AG08396 (cell line): ENCODE measurements at regions not wholly inside any gene's neighbourhood (a gene's known extent, or its start where the extent isn't known, plus 50 kb on each side); places are given as distances from the start of the nearest gene placed in this dataset.
"Not testable (repeated sequence)": the region's sequence is repeated elsewhere in the genome, so short reads cannot be mapped to it uniquely, and the experiment has no call there.

Experiments used
- DNase-seq: peaks from one replicate; pipeline ENCODE4 v3.0.0; 2012; ENCODE audit warnings: low spot score, mixed read lengths

DNA sequence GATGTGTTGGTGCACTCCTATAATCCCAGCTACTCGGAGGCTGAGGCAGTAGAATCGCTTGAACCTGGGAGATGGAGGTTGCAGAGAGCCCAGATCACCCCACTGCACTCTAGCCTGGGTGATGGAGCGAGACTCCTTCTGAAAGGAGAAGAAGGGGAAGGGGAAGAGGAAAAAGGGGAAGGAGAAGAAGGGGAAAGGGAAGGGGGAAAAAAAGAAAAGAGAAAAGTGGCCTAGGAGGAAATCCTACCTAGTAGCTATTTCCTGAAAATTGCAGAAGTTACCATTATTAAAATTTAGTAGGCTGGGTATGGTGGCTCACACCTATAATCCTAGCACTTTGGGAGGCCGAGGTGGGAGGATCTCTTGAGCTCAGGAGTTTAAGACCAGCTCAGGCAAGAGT, 67.4 kb downstream of the ARRDC3 start:
- no peak for DNase-seq

GRCh38 chr5:91313757-91314673, 69.1 kb downstream of the ARRDC3 start:
- DNase-seq = peak; percentile 74

- no peak for DNase-seq
Observed at GRCh38 chr5:91312698-91313097, 70.4 kb downstream of the ARRDC3 start.

DNA sequence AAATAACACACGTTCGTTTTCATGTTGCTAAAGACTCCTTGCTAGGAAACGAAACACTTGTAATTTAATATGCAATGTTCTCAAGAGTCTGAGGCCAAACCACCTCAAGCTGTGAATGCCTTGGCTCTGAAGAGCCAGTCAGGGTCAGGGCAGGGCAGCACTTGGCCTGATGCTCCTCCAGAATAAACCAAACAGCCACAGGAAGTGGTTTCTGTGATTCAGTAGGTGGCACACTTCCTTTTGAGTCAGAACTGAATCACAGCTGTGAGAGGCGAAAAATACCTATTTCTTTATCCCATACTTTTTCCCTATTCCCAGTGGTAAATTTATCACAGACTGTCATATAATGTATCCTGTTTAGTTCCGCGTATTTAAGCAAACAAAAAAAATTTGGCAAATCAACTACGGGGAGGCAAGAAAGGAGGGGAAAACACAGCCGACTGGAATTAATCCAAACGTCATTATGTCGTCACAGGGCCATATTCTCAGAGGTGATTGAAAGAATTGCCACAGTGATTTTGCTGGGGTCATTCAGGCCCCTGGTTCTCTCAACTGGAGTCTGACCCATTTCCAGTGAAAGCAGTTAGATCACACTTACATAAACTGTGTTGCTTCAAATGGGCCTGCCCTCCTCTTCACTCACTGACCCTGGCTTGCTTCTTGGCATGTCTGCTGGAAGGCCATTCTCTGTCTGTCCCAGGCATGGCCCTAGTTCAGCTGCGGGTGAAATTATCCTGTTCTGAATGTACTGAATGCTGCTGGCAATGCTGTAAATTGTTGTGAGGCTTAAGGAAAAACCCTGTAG, 71.2 kb downstream of the ARRDC3 start:
- peak; percentile 87 for DNase-seq

DNA sequence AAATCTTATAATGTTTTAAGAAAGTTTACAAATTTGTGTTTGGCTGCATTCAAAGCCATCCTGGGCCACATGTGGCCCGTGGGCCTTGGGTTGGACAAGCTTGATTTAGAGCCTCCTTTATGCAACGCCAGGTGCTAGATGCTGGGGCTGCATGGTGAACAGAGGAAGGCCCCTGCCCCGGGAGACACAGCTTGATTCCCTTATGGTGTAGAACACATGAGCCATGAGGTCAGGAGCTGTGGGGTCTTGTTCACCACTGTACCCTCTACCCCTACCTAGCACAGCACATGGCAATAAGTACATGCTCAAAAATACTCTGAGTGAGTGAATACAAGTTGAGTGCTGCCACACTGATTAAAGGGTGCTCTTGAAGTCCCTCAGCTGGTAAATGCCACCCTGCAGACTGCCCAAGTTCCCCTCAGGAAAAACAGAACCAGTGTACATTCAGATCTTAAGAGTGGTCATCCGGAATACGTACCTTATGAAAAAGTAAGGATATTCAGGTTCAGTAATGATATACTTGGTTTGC, 71.9 kb downstream of the ARRDC3 start:
- DNase-seq = no peak

DNA sequence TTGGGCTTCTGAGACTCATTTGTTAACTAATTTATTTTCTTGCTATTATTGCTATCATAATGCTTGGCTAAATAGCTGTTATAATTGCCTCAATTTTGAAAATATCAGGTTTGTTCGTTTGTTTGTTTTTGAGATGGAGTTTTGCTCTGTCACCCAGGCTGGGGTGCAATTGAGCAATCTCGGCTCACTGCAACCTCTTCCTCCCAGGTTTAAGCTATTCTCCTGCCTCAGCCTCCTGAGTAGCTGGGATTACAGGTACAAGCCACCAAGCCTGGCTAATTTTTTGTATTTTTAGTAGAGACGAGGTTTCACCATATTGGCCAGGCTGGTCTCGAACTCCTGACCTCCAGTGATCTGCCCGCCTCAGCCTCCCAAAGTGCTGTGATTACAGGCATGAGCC, 75.0 kb downstream of the ARRDC3 start:
- not testable (repeated sequence) for DNase-seq

DNA sequence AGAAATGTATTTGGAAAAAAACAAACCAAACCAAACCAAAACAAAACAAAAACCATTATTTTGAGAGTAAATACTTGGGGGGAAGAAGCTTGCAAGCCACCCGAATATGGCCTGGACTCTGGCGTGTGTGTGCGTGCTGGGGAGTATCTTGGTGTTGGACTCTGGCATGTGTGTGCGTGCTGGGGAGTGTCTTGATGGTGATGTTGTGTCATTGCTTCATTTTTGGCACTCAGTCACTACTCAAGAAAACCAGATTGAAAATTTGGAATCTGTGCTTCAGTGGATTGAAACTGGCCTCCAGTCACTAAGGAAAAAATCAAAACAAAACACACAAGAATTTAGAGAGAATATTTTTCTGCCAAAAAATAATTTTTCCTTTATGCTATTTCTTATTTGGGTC, 76.1 kb downstream of the ARRDC3 start:
- DNase-seq = peak; percentile 74

DNA sequence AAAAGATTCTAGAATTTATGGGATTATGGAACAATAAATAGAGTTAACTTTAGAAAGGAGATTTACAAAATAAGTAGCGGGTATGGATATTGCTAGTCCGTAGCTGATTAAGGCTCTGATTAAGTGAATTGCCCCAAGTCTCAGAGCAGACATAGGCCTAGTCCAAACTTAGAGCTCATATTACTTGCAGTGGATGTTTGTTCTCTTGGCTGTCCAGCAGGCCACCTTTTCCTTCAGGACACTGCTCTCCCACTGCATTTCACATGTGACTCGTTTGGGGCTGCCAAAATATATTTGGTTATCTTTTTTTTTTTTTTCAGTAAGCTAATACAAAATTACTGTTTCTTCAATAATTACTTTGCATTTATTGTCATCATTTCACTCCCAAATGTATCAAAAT, 76.6 kb downstream of the ARRDC3 start:
- no peak for DNase-seq

GRCh38 chr5:91305640-91306039, 77.5 kb downstream of the ARRDC3 start:
- DNase-seq = no peak

DNA sequence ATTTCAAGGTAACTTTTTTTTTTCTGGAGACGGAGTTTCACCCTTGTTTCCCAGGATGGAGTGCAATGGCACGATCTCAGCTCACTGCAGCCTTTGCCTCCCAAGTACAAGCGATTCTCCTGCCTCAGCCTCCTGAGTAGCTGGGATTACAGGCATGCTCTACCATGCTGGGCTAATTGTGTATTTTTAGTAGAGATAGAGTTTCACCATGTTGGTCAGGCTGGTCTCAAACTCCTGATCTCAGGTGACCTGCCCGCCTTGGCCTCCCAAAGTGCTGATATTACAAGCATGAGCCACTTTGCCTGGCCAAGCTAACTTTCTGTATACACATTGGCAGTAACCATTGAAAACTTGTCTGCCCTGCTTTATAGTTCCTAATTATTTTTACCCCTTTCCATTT, 79.1 kb downstream of the ARRDC3 start:
- not testable (repeated sequence) for DNase-seq

- DNase-seq = no peak
Observed at GRCh38 chr5:91302958-91303357, 80.2 kb downstream of the ARRDC3 start.

DNA sequence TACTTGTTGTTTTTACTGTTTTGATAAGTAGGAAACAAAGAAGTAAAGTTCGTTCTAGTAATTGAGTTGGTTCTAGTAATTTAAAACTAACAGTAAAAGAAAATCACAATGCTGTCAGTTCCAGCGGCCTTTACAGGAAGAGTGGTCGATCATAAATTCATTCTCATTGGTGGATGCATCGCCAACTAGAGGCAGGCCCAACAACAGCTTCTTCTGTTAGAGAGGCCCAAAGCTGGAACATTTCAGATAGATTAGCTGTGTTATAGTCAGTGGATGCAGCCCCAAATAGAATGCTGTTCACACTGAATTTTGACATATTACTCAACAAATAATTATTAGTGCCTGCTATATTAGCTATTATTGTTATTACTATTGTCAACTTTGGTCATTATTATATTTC, 80.8 kb downstream of the ARRDC3 start:
- DNase-seq = no peak

GRCh38 chr5:91301106-91301846, 81.8 kb downstream of the ARRDC3 start:
- DNase-seq = no peak

DNA sequence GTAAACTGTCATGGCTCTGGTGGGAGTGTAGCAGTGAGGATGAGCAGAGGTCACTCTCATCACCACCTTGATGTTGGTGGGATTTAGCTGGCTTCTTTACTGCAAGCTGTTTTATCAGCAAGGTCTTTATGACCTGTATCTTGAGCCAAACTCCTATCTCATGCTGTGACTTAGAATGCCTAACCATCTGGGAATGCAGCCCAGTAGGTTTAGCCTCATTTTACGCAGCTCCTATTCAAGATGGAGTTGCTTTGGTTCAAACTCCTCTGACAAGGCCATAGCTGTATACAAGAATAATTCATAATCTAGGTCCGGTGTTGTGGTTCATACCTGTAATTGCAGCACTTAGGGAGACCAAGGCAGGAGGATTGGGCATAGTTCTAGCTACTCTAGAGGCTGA, 85.1 kb downstream of the ARRDC3 start:
- no peak for DNase-seq

DNA sequence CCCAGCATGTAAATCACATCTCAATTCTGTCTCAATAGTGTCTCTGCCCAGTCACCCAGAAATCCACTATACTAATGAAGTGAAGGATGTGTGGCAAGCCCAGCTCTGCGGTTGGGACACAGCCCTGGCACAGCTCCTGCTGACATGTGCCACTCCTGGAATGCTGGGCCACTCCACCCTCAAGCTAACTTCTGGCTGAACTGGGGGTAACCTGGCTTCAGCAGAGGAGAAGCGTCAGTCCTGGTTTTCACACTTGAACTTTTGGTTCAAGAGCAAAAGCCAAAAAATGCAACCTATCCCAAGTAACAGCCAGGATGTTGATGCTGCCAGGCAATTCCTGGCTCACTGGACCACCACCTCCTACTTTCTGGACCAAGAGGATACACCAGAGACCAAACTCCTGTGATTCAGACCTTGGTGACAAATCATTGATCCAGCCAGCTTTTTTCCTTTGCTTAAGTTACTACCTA, 86.4 kb downstream of the ARRDC3 start:
- peak; percentile 24 for DNase-seq

DNA sequence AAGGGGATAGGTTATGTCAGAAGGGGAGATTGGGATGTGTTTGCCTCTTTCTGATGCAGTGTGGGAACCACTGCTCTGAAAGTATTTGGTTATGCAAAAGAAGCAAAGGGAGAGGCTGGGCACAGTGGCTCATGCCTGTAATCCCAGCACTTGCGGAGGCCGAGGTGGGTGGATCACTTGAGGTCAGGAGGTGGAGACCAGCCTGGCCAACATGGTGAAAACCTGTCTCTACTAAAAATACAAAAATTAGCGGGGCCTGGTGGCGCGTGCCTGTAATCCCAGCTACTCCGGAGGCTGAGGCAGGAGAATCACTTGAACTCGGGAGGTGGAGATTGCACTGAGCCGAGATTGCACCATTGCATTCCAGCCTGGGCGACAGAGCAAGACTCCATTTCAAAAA, 87.0 kb downstream of the ARRDC3 start:
- not testable (repeated sequence) for DNase-seq

DNA sequence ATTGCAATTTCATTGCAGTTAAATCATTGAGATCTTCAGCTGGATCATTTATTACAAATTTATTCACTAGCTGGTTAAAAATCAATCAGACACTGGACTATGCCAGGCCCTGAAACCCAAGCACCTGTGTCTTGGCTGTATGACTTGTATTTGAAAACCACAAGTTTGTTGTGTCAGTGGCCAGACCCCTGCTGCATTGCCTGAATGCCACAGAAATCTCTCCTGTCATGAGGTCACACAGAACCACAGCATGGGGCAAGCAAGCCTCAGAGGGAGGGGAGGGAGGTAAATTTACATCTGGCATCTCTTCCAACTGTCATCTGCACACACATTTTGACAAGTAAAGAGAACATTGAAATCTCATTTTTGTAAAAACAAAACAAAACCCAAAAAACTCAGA, 90.0 kb downstream of the ARRDC3 start:
- DNase-seq = peak; percentile 17

- DNase-seq = no peak
Observed at GRCh38 chr5:91291628-91292569, 91.2 kb downstream of the ARRDC3 start.

- DNase-seq = peak; percentile 12
Observed at GRCh38 chr5:91288118-91288916, 94.8 kb downstream of the ARRDC3 start.

- DNase-seq = not testable (repeated sequence)
Observed at GRCh38 chr5:91285062-91285461, 98.1 kb downstream of the ARRDC3 start.
